NOMO-1 treated with DMSO at 0.1 percent for 48 hours (cell line): ENCODE measurements at regions not wholly inside any gene's neighbourhood (a gene's known extent, or its start where the extent isn't known, plus 50 kb on each side); places are given as distances from the start of the nearest gene placed in this dataset.
A peak's percentile ranks its signal among the peaks of the same experiment; 100 is the strongest.

Experiments used
- DNase-seq: peaks from one replicate; lab custom pipeline; 2025; ENCODE audit not compliant: unreplicated experiment; lab: John Stamatoyannopoulos, UW

DNA sequence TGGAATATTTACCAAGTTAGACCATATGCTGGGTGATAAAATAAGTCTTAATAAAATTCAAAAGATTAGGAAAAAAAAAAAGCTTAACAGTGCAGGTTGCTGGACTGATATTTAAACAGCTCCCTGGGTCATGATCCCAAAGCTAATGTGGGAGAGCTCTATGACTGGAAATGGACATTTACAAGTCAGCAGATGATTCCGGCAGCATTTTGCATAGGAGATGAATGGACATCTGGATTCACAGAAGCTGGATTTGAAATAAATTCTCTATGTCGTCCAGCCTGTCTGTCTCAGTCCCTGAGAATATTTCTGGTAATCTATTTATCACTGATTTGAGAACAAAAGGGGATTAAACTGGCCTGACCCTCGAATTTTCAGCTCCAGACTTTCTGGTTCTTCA is 52.3 kb upstream of the KLHL25 start:
- DNase-seq, result no peak

- DNase-seq, result no peak
These were observed 55.2 kb upstream of the KLHL25 start for GRCh38 chr15:85849946-85850345.

DNA sequence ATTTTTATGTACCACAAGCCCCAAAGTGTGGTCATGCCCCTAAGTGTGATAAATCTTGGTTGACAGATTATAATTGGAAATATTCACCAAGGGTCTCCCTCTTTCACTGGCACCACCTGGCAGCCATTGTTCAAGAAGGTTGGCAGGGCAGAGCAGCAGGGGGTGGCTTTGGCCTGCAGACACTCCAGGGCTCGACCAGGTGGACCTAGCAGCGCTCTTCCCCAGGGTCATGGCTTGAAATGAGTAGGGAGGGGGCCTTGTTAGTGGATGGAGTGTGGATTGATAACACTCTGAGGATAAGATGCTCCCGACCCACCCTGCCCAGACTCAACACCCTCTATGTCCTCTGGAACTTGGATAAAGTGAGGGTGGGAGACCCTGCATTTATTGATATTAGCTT is 58.2 kb upstream of the KLHL25 start:
- no peak for DNase-seq

- peak; percentile 47 for DNase-seq
These were observed 59.8 kb upstream of the KLHL25 start for GRCh38 chr15:85854345-85855097.

DNA sequence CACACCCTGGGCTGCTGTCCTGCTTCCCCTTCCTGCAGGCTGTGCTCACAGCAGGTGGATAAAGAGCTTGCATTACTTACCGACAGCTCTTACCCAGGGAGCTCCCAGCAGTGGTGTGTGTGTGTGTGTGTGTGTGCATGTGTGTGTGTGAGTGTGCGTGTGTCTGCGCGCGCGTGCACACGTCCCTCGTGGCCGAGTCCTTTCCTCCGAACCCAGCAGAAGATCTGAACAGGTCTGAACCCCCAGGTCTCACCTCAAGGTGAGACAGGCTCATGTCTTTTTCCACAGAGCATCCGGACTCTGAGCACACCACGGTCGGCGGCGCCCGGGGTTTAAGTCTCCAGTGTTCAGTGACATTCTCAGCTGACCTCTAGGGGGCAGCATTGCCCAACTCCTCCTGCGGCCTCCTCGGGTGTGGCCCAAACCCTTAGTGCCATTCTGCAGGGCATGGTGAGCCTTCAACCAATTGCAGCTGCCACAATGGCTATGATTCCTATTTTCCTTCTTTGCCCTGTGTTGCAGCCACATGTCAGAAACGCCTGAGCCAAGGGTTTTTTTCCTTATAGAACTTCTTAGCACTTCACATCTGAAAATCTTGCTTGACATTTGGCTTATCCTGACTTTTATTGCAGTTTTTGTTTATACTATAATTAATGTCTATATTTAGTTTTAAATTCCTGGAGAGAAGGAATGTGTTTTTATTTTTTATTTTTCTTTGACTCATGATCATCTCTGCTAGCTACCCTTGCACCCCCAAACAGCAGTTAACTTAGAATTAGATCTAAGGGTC is 64.1 kb upstream of the KLHL25 start:
- peak; percentile 27 for DNase-seq

- no peak for DNase-seq
These were observed 64.9 kb upstream of the KLHL25 start for GRCh38 chr15:85859671-85860070.

DNA sequence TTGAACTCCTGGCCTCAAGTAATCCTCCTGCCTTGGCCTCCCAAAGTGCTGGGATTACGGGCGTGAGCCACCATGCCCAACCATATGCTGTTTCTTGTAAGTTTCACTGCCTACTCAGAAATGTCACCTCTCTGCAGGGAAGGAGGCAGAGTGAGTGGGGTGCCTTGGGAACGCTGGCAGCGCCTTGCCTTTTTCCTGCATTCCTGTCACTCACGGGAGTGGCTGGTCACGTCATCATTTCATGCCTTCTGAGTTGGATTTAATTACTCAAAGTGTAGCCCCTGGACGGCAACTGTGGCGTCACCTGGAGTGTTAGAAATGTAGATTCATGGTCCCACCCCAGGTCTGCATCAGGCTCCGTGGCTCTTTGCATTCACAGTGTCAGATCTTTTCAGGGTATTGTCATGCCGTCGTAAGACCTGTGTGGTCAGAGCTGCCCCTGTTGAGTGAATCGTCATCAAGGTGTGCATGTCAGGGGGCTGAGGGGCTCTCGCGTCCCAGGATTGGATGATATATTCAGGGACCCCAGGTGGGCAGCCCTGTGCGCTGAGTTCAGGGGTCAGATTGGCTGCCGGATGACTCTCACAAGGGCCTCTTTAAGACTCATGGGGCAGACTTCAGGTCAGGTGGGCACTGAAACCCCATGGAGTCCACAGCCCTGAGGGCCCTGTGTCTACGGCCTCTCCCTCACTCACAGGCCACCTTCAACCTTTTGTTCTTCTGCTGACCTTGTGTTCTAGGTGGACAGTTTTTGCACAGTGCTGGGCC is 65.9 kb upstream of the KLHL25 start:
- DNase-seq, result no peak

- DNase-seq, result peak; percentile 3
These were observed 70.5 kb upstream of the KLHL25 start for GRCh38 chr15:85865070-85865684.

DNA sequence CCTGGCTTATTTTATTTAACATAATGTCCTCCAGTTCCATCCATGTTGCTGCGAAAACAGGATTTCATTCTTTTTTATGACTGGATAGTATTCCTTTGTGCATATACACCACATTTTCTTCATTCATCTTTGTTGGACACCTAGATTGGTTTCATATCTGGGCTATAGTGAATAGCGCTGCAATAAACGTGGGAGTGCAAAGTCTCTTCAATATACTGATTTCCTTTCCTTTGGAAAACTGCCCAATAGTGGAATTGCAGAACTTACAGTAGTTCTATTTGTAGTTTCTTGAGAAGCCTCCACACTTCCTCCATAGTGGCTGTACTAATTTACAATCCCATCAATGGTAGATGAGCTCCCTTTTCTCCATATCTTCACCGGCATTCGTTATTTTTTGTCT is 72.5 kb upstream of the KLHL25 start:
- no peak for DNase-seq

DNA sequence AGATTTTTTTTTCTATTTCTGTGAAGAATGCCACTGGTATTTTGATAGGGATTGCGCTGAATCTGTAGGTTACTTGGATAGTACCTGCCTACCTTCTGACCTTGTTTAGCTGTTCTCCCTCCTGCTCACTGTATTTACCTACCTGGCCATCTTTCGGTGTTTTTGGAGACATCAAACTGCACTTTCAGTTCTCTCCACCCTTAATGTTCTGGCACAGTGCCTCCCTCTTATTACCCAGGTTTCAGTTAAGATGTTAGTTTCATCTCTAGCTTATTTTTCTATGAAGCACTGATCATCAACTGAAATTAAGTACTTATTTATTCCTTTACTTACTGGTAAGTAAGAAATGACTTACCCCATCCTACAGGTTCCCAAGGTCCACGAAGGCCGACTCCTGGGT is 74.4 kb upstream of the KLHL25 start:
- no peak for DNase-seq

DNA sequence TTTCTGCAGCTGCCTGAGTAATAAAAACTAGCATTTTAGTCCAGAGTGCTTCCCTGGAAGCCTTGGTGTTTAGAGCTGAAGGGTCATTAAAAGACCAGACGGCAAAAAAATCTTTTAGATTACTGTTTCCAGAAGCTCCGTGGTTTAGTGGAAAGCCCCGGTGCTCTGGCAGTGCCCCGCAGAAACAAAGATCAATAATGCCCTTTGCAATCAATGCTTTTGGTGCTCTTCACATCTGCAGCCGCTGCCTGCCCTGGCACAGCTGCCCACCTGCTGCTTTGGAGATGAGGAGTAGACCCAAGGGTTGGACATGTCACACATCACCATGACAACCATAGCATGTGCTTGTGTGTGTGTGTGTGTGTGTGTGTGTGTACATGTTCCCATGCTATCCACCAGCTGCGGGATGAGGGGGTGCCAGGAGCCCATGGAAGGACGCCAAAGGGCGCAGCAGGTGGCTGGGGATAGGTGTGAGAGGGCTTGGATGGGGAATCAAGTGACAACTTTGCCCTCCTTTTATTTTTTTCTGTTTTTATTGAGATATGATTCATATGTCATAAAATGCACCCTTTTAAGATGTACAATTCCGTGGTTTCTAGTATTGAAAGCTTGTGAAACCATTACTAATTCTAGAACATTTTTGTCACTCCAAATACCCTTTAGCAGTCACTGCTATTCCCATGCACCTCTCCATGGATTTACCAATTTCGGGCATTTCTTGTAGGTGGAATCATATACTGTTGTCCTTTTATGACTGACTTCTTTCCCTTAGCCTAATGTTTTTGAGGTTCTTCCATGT is 75.7 kb upstream of the KLHL25 start:
- DNase-seq, result no peak

DNA sequence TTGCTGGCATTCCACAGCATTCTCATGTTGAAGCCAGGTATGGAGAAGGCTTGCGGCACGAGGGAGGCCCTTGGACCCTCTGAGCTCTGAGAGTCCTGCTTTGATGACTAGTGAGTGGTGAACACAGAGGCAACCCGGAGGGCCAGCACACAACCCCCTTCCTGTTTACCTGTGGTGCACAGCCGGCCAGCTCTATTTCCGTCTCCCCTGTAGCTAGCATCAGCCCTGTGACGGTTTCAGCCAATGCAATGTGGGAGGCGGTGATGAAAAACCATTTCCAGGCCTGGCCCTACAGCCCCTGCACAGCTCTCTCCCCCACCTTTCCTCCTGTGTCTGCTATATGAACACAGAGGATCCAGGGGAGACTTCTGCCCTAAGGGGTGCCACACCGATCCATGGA is 76.8 kb upstream of the KLHL25 start:
- DNase-seq, result no peak

DNA sequence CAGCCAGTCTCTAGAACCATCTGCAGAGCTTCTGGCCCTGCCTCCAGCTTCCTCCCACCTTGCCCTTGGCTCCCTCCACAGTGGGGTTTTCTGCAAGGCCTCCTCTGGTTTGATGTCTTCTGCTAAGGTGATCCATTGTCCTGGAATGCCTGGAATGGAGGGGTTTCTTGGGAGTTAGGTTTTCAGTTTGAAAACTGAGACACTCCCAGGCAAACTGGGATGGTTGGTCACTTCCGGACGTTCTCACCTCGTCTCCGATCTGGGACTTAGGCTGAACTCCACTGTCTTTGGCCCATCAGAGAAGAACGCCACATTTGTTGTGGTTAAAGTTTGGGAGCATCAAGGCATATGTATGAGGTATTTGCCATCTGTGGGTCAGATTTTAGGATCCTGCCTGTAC is 77.4 kb upstream of the KLHL25 start:
- no peak for DNase-seq

- no peak for DNase-seq
These were observed 79.5 kb upstream of the KLHL25 start for GRCh38 chr15:85874236-85874635.

GRCh38 chr15:85875756-85876155 is 81.0 kb upstream of the KLHL25 start:
- DNase-seq, result no peak

DNA sequence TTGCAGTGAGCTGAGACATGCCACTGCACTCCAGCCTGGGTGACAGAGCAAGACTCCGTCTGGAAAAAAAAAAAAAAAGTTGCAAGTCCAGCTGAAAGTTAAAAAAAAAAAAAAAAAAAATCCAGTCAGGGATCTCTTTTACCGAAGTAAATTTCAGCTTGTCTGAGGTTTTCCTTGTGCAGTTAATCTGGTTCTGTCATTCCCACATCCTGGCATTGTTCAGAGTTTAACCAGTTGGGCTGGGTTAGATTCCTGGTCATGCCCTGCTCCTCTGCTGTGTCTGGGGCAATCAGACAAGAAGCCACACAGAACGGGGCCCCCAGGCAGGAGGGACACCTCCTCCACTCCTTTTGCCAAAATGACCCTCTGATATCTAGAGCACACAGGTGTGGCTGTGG is 84.1 kb upstream of the KLHL25 start:
- DNase-seq, result no peak

GRCh38 chr15:85879334-85880163 is 84.8 kb upstream of the KLHL25 start:
- DNase-seq, result no peak

GRCh38 chr15:85880501-85881190 is 85.9 kb upstream of the KLHL25 start:
- no peak for DNase-seq

- no peak for DNase-seq
These were observed 91.6 kb upstream of the KLHL25 start for GRCh38 chr15:85886309-85886811.
